ENCODE measurements at regions not wholly inside any gene's neighbourhood (a gene's known extent, or its start where the extent isn't known, plus 50 kb on each side); places are given as distances from the start of the nearest gene placed in this dataset.

GRCh38 chr10:118817328-118818068, 62.7 kb upstream of the CACUL1 start:
- WGBS, 2 donors = 88 to 90% methylated on average over 18 of the region's 18 CpGs
- no peaks in the 10 kb centered on the region for H3K9me3 ChIP-seq
- no peak for DNase-seq (ENCODE audit: low spot score in 2 of 2)
- no peak overlapping the region for H3K27ac ChIP-seq
- H3K4me3 ChIP-seq = no peak overlapping the region
- TF ChIP-seq EP300 (IDR thresholded peaks at IDR 0.05) = no peak
- TF ChIP-seq CTCF (IDR thresholded peaks at IDR 0.05) = no peak
- TF ChIP-seq POLR2A (IDR thresholded peaks at IDR 0.05) = no peak
- no peaks in the 10 kb centered on the region for H3K4me1 ChIP-seq
- no peaks in the 10 kb centered on the region for H3K27me3 ChIP-seq
- H3K36me3 ChIP-seq = no peaks in the 10 kb centered on the region

GRCh38 chr10:118818621-118819221, 64.0 kb upstream of the CACUL1 start:
- DNase-seq (ENCODE audit: low spot score in 2 of 2) = no peak
- TF ChIP-seq POLR2A (IDR thresholded peaks at IDR 0.05) (no peak), EP300 (IDR thresholded peaks at IDR 0.05) (no peak), CTCF (IDR thresholded peaks at IDR 0.05) (no peak)
- Histone ChIP-seq H3K27me3 (no peaks in the 10 kb centered on the region), H3K27ac (no peak overlapping the region), H3K36me3 (no peaks in the 10 kb centered on the region), H3K9me3 (no peaks in the 10 kb centered on the region), H3K4me3 (no peak overlapping the region), H3K4me1 (no peaks in the 10 kb centered on the region)
- 78 to 81% methylated on average over 13 of the region's 17 CpGs for WGBS, 2 donors

- Histone ChIP-seq H3K27ac (no peak overlapping the region), H3K36me3 (no peaks in the 10 kb centered on the region), H3K9me3 (no peaks in the 10 kb centered on the region), H3K4me1 (no peaks in the 10 kb centered on the region), H3K4me3 (no peak overlapping the region), H3K27me3 (no peaks in the 10 kb centered on the region)
- DNase-seq (ENCODE audit: low spot score in 2 of 2) = no peak
- TF ChIP-seq CTCF (IDR thresholded peaks at IDR 0.05) (no peak), EP300 (IDR thresholded peaks at IDR 0.05) (no peak), POLR2A (IDR thresholded peaks at IDR 0.05) (no peak)
- 75 to 81% methylated on average over 16 of the region's 16 CpGs for WGBS, 2 donors
These were observed 65.8 kb upstream of the CACUL1 start for GRCh38 chr10:118820326-118821116.

GRCh38 chr10:118823256-118823907, 68.6 kb upstream of the CACUL1 start:
- TF ChIP-seq EP300 (IDR thresholded peaks at IDR 0.05) (no peak), POLR2A (IDR thresholded peaks at IDR 0.05) (no peak), CTCF (IDR thresholded peaks at IDR 0.05) (no peak)
- 77 to 84% methylated on average over 4 of the region's 4 CpGs for WGBS, 2 donors
- Histone ChIP-seq H3K4me1 (no peaks in the 10 kb centered on the region), H3K27me3 (no peaks in the 10 kb centered on the region), H3K36me3 (no peaks in the 10 kb centered on the region), H3K27ac (no peak overlapping the region), H3K9me3 (peaks cover 0 to 3% (median 0%) of the 10 kb centered on the region in 4 donors), H3K4me3 (no peak overlapping the region)
- DNase-seq (ENCODE audit: low spot score in 2 of 2) = no peak
